Activated T-helper 1 cell treated with anti-CD3 and anti-CD28 coated beads, Interleukin-12 subunit alpha, Interleukin-12 subunit beta, Interleukin-2, Interleukin-4 antibody, amounts not matched to agents 30 ng/mL and 10 ng/mL and 1 ng/mL, durations not matched to agents 14 hours and 24 hours and 36 hours (primary cell): ENCODE measurements at regions not wholly inside any gene's neighbourhood (a gene's known extent, or its start where the extent isn't known, plus 50 kb on each side); places are given as distances from the start of the nearest gene placed in this dataset.
"Not testable (repeated sequence)": the region's sequence is repeated elsewhere in the genome, so short reads cannot be mapped to it uniquely, and the experiment has no call there.

Experiments used
- DNase-seq: peaks from one replicate; pipeline ENCODE4 v3.0.0; 2021; ENCODE audit warnings: low spot score
- H3K27ac Mint-ChIP-seq: one replicate; pipeline ENCODE4 v1.8.0; 2021; ENCODE audit warnings: mild to moderate bottlenecking, mixed read lengths
- H3K27me3 Mint-ChIP-seq: one replicate; pipeline ENCODE4 v1.8.0; 2022; ENCODE audit warnings: mild to moderate bottlenecking, moderate library complexity, mixed read lengths; ENCODE audit not compliant: insufficient read depth
- H3K36me3 Mint-ChIP-seq: one replicate; pipeline ENCODE4 v1.8.0; 2021; ENCODE audit warnings: low read depth, mixed read lengths
- H3K4me1 Mint-ChIP-seq: one replicate; pipeline ENCODE4 v1.8.0; 2021; ENCODE audit warnings: low read depth, mixed read lengths
- H3K4me3 Mint-ChIP-seq: one replicate; pipeline ENCODE4 v1.8.0; 2021; ENCODE audit warnings: mild to moderate bottlenecking, moderate library complexity, mixed read lengths
- H3K9me3 Mint-ChIP-seq: one replicate; pipeline ENCODE4 v1.8.0; 2021; ENCODE audit warnings: mixed read lengths
- intact Hi-C: fragments of 100-400 bp; cut with micrococcal nuclease; formaldehyde crosslinking; loops from one replicate; pipeline ENCODE4 v1.15.1; 2024

DNA sequence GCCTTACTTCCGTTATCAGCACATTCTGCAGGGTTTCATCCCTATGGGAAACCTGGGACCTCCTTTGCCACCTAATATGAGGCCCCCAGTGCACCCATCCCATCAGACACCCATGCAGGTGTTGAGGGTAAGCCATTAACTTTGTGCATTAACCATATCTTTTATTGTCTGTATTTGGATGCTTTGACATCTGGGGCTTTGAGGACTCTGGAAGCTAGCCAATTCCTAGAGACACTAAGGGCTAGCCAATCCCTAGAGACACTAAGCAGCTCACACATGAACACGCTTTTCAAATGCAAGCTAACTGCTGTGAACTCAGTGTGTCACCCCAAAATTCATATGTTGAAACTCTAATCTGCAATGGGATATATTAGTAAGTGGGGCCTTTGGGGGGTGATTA, 272.5 kb upstream of the COBL start:
- H3K9me3 Mint-ChIP-seq: peaks cover 5% of the 10 kb centered on the region
- H3K36me3 Mint-ChIP-seq: no peaks in the 10 kb centered on the region
- H3K27ac Mint-ChIP-seq: no peak overlapping the region
- DNase-seq: no peak
- intact Hi-C loops: no loop called here
- no peaks in the 10 kb centered on the region for H3K27me3 Mint-ChIP-seq
- H3K4me3 Mint-ChIP-seq: no peak overlapping the region
- no peaks in the 10 kb centered on the region for H3K4me1 Mint-ChIP-seq

DNA sequence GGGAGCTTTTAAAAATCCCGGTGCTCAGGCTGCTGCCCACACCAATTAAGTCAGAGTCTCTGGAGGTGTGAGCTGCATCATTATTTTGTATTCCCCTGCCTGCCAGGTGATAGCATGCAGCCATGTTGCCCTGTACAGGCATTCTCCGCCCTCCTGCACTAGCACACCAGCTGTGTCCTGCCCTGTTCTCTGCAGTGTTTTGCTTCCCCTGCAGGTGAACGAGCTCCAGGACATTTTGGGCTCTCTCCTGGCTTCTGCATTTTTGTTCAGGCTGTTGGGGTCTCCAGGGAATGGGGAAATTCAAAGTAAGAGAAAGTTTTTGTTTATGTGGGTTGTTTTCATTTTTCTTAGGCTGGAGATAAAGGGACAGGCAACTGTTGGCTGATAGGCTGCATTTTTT, 271.0 kb upstream of the COBL start:
- H3K36me3 Mint-ChIP-seq: no peaks in the 10 kb centered on the region

DNA sequence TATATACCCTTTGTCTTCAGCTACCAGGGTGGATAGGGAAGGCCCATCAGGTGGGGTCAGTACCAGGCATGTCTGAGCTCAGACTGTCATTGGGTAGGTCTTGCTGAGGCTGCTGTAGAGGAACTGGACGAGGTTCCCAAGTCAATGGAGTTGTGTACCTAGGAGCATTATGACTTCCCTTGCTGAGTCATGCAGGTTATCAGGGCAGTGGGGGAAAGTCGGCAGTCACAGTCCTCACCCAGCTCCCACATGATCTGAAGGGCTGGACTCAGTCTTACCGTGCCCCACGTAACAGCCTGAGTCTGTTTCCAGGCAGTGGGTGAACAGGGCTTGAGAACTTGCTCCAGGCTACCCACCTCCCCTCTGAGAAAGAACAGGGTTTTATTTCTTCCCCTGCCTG, 260.8 kb upstream of the COBL start:
- intact Hi-C loops: no loop called here
- Mint-ChIP-seq H3K9me3 (peaks cover 6% of the 10 kb centered on the region), H3K36me3 (no peaks in the 10 kb centered on the region), H3K4me3 (no peak overlapping the region), H3K4me1 (no peaks in the 10 kb centered on the region), H3K27ac (no peak overlapping the region), H3K27me3 (no peaks in the 10 kb centered on the region)
- DNase-seq: no peak

More for the DNA sequence above, 271.0 kb upstream of the COBL start:
- Mint-ChIP-seq H3K4me3 (no peak overlapping the region), H3K27me3 (no peaks in the 10 kb centered on the region), H3K9me3 (no peaks in the 10 kb centered on the region), H3K4me1 (no peaks in the 10 kb centered on the region), H3K27ac (no peak overlapping the region)
- DNase-seq: no peak
- intact Hi-C loops: no loop called here

DNA sequence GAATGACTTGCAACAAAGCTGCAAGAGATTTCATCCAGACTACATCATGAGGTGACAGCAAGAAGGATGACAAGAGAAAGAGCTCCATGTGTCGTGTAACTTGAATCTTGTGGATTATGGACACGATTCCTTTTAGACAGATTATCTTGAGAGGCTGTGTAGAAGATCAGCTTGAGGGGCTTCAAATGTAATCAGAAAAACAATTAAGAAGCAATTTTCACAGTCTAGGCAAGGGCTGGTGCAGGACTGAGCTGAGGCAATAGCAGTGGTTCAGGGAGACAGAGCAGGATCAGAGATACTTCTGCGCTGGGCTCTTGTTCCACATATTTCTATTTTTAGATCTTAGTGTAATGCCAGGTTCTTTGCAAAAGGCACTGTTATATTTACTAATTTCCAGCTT, 253.0 kb upstream of the COBL start:
- no peak overlapping the region for H3K27ac Mint-ChIP-seq
- no peak for DNase-seq
- H3K9me3 Mint-ChIP-seq: peaks cover 15% of the 10 kb centered on the region
- no peak overlapping the region for H3K4me3 Mint-ChIP-seq
- no peaks in the 10 kb centered on the region for H3K27me3 Mint-ChIP-seq
- intact Hi-C loops: no loop called here
- H3K4me1 Mint-ChIP-seq: no peaks in the 10 kb centered on the region
- no peaks in the 10 kb centered on the region for H3K36me3 Mint-ChIP-seq

DNA sequence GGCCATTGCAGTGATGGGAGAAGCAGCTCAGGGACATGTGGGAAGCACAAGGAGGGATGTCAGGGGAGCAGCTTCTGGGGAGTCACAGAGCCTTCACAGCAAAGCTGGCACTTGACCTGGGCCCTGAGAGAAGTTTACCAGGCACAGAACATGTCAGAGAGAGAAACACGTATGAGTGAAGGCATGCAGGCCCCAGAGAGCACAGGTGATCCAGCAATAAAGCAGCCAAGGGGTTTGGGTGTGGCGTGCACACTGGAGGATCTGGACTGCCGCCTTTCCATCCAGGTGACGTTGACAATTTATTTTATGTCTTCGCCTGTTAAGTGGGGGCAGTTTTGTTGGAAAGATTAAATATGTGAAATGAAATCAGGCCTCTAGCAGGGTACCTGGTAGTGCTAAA, 252.6 kb upstream of the COBL start:
- intact Hi-C loops: no loop called here
- Mint-ChIP-seq H3K9me3 (peaks cover 18% of the 10 kb centered on the region), H3K36me3 (no peaks in the 10 kb centered on the region), H3K4me1 (no peaks in the 10 kb centered on the region), H3K27me3 (no peaks in the 10 kb centered on the region), H3K27ac (no peak overlapping the region), H3K4me3 (no peak overlapping the region)
- DNase-seq: no peak

DNA sequence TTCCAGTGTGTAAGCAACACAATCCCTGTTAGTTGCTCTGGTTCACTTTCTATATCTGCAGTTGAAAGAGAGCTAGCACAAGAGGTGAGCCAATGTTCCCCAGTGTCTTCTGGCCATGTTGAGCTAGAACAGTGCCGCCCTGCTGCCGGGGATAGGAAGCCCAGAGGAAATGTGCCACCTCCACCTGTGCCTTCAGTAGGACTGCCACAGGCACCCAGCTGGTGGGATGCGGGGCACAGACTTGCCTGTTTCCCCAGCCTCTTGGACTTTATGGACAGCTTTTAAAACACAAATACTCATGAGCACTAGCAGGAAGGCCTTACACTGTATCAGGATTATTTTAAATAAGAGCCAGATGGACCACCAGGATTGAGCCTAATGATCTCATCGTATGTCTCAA, 234.5 kb upstream of the COBL start:
- no peak for DNase-seq
- Mint-ChIP-seq H3K27me3 (no peaks in the 10 kb centered on the region), H3K36me3 (no peaks in the 10 kb centered on the region), H3K27ac (no peak overlapping the region), H3K9me3 (peaks cover 12% of the 10 kb centered on the region), H3K4me1 (no peaks in the 10 kb centered on the region), H3K4me3 (no peak overlapping the region)
- intact Hi-C loops: no loop called here

DNA sequence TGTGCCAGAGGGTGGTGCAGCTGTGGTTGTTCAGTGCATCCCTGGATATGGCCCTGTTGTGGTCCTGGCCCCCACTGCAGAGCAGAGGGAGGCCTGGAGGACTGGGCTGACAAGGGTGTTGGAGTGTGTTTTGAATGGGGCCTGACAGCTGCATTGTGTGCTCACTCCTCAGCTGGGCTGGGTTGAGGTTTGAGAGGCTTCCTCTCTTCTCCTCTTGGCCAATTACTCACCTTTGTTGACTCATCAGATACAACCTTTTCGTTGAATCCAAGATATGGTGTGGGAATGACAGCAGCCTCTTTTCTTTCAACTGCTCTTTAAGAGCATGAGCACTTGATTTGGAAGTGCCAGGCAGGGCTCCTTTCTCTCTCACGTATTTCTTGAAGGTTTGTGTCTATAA, 228.5 kb upstream of the COBL start:
- intact Hi-C loops: no loop called here
- H3K27me3 Mint-ChIP-seq: no peaks in the 10 kb centered on the region
- no peak for DNase-seq
- H3K27ac Mint-ChIP-seq: no peak overlapping the region
- H3K36me3 Mint-ChIP-seq: no peaks in the 10 kb centered on the region
- H3K4me1 Mint-ChIP-seq: no peaks in the 10 kb centered on the region
- no peak overlapping the region for H3K4me3 Mint-ChIP-seq
- peaks cover 15% of the 10 kb centered on the region for H3K9me3 Mint-ChIP-seq

DNA sequence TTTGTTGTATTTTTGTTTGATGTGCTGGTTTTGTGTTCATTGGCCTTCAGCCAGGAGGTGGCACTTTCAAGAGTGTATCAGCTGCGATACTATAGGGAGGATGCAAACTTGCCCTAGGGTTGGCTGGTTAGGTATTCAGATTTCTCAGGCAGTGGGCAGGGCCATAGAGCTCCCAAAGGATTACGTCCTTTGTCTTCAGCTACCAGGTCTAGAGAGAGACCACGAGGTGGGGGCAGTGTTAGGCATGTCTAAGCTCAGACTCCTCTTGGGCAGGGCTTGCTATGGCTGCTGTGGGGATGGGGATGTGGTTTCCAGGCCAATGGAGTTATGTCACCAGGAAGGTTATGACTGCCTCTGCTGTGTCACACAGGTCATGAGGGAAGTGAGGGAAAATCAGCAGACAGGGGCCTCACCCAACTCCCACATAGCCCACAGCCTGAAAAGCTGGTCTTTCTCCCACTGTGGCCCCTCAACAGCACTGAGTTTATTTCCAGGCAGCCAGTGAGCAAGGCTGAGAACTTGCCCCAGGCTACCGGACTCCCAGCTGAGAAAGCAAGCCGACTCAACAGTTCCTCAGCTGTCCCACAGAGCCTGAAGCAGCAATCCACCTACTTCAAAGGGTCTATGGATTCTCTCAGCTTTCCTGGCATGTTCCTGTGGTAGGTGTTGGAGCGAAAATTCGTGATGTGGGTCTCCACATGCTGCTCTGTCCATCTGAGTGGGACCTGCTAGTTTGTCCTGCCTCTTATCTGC, 227.4 kb upstream of the COBL start:
- intact Hi-C loops: no loop called here

DNA sequence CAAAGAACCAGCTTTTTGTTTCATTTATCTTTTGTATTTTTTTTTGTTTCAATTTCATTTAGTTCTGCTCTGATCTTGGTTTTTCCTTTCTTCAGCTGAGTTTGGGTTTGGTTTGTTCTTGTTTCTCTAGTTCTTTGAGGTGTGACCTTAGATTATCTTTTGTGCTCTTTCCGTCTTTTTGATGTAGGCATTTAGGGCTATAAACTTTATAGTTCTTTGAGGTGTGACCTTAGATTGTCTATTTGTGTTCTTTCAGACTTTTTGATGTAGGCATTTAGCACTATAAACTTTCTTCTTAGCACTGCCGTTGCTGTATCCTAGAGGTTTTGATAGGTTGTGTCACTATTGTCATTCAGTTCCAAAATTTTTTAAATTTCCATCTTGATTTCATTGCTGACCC, 224.3 kb upstream of the COBL start:
- H3K4me3 Mint-ChIP-seq, H3K27ac Mint-ChIP-seq, DNase-seq, intact Hi-C loops, H3K36me3 Mint-ChIP-seq, H3K27me3 Mint-ChIP-seq, H3K4me1 Mint-ChIP-seq: not testable (repeated sequence)
- peaks cover 28% of the 10 kb centered on the region for H3K9me3 Mint-ChIP-seq

More for the DNA sequence above, 227.4 kb upstream of the COBL start:
- peaks cover 23% of the 10 kb centered on the region for H3K9me3 Mint-ChIP-seq
- no peak overlapping the region for H3K27ac Mint-ChIP-seq
- H3K4me1 Mint-ChIP-seq: no peaks in the 10 kb centered on the region
- no peaks in the 10 kb centered on the region for H3K27me3 Mint-ChIP-seq
- DNase-seq: no peak
- no peak overlapping the region for H3K4me3 Mint-ChIP-seq
- H3K36me3 Mint-ChIP-seq: no peaks in the 10 kb centered on the region

DNA sequence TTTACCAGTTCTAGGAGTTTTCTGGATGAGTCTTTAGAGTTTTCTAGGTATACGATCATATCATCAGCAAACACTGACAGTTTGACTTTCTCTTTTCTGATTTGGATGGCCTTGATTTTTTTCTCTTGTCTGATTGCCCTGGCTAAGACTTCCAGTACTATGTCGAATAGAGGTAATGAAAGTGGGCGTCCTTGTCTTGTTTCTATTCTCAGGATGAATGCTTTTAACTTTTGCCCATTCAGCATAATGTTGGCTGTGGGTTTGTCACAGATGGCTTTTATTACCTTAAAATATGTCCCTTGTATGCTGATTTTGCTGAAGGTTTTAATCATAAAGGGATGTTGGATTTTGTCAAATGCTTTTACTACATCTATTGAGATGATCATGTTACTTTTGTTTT, 223.2 kb upstream of the COBL start:
- Mint-ChIP-seq H3K27me3 (no peaks in the 10 kb centered on the region), H3K4me3 (no peak overlapping the region), H3K4me1 (no peaks in the 10 kb centered on the region), H3K9me3 (peaks cover 28% of the 10 kb centered on the region), H3K36me3 (no peaks in the 10 kb centered on the region), H3K27ac (no peak overlapping the region)
- DNase-seq: no peak
- intact Hi-C loops: no loop called here

DNA sequence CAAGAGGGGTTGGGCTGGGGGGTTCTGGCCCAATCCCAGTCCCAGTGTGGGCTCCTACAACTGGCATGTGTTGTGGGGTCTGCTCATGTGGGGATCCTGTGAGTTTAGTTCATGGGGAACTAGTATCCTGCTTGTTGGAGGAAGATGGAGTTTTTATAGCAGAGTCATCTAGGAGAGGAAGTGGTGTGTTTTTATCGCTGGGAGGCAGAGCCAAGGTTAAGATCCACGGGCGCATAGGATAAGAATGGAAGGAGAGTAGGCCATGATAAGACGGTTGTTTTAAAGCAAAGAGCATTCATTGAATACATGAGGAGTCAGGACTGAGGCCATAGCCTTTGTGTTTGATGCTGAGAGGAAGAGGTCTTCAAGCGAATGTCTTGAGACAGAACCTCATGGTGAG, 211.6 kb upstream of the COBL start:
- DNase-seq: no peak
- Mint-ChIP-seq H3K4me1 (no peaks in the 10 kb centered on the region), H3K27ac (no peak overlapping the region), H3K9me3 (peaks cover 18% of the 10 kb centered on the region), H3K27me3 (no peaks in the 10 kb centered on the region), H3K4me3 (no peak overlapping the region), H3K36me3 (no peaks in the 10 kb centered on the region)
- intact Hi-C loops: no loop called here

DNA sequence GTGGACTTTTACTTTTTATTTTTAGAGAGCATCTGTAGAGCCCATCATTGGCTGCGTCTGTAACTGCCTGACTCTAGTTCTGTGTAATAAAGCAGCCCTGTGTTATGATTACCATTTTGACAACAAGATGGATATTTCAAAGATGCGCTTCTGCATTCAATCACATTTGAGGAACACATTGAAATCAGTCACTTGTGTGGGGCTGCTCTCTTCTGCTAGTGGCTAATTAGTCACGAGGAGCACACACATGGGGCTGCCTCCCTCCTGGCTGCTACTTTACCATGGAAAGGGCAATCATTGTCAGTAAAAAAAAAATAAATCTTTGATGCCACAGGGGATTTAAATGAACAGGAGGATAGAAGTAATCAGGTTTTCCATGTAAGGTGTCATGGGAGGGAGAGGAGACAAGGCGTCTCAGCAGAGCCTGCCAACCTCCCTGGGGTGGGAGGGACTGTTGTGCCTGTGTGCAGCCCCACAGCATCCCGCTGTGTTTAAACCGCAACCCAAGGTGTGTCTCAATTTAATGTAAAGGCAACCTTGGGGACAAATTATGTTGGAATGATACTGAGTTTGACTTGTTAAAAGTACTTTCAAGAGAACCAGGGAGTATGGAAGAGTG, 205.2 kb upstream of the COBL start:
- Mint-ChIP-seq H3K4me3 (no peak overlapping the region), H3K9me3 (peaks cover 5% of the 10 kb centered on the region), H3K36me3 (no peaks in the 10 kb centered on the region), H3K27ac (no peak overlapping the region), H3K4me1 (no peaks in the 10 kb centered on the region), H3K27me3 (no peaks in the 10 kb centered on the region)
- DNase-seq: no peak
- intact Hi-C loops: no loop called here

DNA sequence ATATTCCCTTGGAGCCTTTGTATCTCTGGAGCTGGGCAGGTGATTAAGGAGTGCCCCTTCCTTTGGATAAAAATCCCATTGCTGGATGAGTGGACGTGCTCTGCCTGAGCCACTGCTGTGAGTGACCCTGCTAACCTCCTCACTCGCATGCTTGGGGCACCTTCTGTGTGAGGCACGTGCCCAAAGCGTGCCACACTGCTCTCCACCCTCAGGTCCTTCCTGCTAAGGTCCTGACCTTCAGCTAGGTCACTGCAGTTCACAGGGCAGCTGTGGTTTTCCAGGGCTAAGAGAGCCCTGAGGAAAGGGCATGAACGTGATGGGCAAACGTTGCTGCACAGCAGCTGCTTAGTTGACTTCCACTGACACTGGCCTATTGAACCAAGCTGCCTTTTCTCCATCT, 204.4 kb upstream of the COBL start:
- intact Hi-C loops: no loop called here

DNA sequence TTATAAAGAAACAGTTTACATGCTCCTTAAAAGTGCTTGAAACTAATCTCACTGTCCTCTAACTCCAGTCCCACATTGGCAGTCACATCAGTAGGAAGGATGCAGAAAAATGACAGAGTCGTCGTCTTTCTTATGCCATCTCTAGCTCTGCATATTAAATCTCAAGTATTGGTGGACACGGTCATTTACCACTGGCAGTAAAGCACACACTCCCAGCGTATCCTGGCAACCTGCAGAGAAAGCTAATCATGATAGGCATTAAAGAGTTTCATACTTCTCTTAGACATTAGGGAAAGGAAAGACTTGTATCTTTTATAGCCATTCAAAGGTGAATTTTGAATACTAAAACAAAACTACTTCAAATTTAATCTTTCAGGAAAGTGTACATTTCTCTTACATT, 202.0 kb upstream of the COBL start:
- H3K9me3 Mint-ChIP-seq: no peaks in the 10 kb centered on the region
- H3K4me3 Mint-ChIP-seq: no peak overlapping the region
- H3K27ac Mint-ChIP-seq: no peak overlapping the region
- H3K36me3 Mint-ChIP-seq: no peaks in the 10 kb centered on the region
- no peaks in the 10 kb centered on the region for H3K4me1 Mint-ChIP-seq
- H3K27me3 Mint-ChIP-seq: no peaks in the 10 kb centered on the region
- DNase-seq: no peak
- intact Hi-C loops: no loop called here

More for the DNA sequence above, 204.4 kb upstream of the COBL start:
- no peak for DNase-seq
- Mint-ChIP-seq H3K27ac (no peak overlapping the region), H3K9me3 (no peaks in the 10 kb centered on the region), H3K27me3 (no peaks in the 10 kb centered on the region), H3K4me3 (no peak overlapping the region), H3K36me3 (no peaks in the 10 kb centered on the region), H3K4me1 (no peaks in the 10 kb centered on the region)
